LNCaP clone FGC (cell line): ENCODE measurements at regions not wholly inside any gene's neighbourhood (a gene's known extent, or its start where the extent isn't known, plus 50 kb on each side); places are given as distances from the start of the nearest gene placed in this dataset.

Experiments used
- DNase-seq: peaks from one replicate; pipeline ENCODE4 v3.0.0-alpha.2; 2011; ENCODE audit warnings: low read depth
- H3K4me3 ChIP-seq: 2 replicates; pipeline ENCODE4 v1.5.1; 2011; ENCODE audit warnings: mild to moderate bottlenecking, low read depth, low read length, control low read depth
- TF ChIP-seq, protein P1 (sequence below): IDR thresholded peaks from 2 replicates; pipeline ENCODE4 v1.5.1; 2012; ENCODE audit warnings: mild to moderate bottlenecking; ENCODE audit not compliant: control insufficient read depth, insufficient read depth; ENCODE audit errors: extremely low read depth

DNA sequence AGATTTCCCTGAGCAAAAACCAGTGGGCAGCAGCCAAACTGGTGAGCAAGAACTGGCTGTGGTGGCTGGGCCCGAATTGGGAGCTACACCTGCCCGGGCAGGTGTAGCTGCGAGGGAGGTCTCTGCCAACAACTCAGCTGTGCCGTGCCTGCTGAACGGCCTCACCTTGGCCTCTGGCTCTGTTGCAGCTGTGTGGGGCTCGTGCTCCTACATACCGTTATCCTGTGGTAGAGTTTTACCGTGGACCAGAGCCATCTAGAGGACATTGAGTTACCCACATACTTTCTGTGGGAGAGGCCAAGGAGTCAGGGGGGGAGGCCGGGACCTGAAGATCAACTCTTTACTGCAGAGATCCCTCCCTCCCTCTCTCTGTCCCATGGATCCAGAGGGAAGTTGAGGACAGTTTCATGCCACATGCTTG lies 113.2 kb downstream of the TM9SF2 start:
- no peak for DNase-seq
- H3K4me3 ChIP-seq: no peak overlapping the region
- TF ChIP-seq, protein P1, sequence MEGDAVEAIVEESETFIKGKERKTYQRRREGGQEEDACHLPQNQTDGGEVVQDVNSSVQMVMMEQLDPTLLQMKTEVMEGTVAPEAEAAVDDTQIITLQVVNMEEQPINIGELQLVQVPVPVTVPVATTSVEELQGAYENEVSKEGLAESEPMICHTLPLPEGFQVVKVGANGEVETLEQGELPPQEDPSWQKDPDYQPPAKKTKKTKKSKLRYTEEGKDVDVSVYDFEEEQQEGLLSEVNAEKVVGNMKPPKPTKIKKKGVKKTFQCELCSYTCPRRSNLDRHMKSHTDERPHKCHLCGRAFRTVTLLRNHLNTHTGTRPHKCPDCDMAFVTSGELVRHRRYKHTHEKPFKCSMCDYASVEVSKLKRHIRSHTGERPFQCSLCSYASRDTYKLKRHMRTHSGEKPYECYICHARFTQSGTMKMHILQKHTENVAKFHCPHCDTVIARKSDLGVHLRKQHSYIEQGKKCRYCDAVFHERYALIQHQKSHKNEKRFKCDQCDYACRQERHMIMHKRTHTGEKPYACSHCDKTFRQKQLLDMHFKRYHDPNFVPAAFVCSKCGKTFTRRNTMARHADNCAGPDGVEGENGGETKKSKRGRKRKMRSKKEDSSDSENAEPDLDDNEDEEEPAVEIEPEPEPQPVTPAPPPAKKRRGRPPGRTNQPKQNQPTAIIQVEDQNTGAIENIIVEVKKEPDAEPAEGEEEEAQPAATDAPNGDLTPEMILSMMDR: no peak
